T-cell (primary cell): ENCODE measurements at regions not wholly inside any gene's neighbourhood (a gene's known extent, or its start where the extent isn't known, plus 50 kb on each side); places are given as distances from the start of the nearest gene placed in this dataset.
"Not testable (repeated sequence)": the region's sequence is repeated elsewhere in the genome, so short reads cannot be mapped to it uniquely, and the experiment has no call there.

ENCODE experiments used
- ATAC-seq, 4 experiments: fragments of 200-7000 bp in 3 of 4; fragments of 150-1000 bp in 1 of 4; cut with Tn5 transposase; replicated peaks in 1 of 4; 1 replicate in 3 of 4; 2 replicates in 1 of 4; pipeline ENCODE4 v1.10.0; 2021; ENCODE audit warnings: moderate library complexity in 3 of 4, mild to moderate bottlenecking in 2 of 4, moderate number of reproducible peaks in 1 of 4
- CTCF ChIA-PET, 2 donors: fragments of 300-600 bp; sonication (Branson Sonifier 250); formaldehyde crosslinking; loops; one replicate each; lab custom pipeline; 2022; ENCODE audit warnings: antibody characterized with exemption in 2 of 2; lab: Charles Lee
- POLR2A ChIA-PET, 2 donors: fragments of 300-600 bp; sonication (Branson Sonifier 250); formaldehyde crosslinking; loops; one replicate each; lab custom pipeline; 2022; ENCODE audit warnings: antibody characterized with exemption in 2 of 2; lab: Charles Lee
- DNase-seq, 35 experiments: peaks; one replicate each; pipeline versions ENCODE4 v3.0.0 to v3.0.0-alpha.2; 2013 to 2023
- H3K27ac ChIP-seq: one replicate; pipeline ENCODE4 v1.5.1; 2013; ENCODE audit warnings: low read length
- H3K27me3 ChIP-seq, 2 experiments: replicated peaks in 1 of 2; 1 replicate in 1 of 2; 2 replicates in 1 of 2; pipeline versions ENCODE4 v1.6.1 to v1.7.0; 2013; ENCODE audit warnings: low read length in 1 of 2, mixed read lengths in 1 of 2; ENCODE audit not compliant: control insufficient read depth in 2 of 2, insufficient read depth in 2 of 2; ENCODE audit errors: extremely low read depth in 1 of 2
- H3K36me3 ChIP-seq, 2 donors: 1 replicate in 1 of 2; 2 replicates in 1 of 2; pipeline versions ENCODE4 v1.6.1 to v1.7.0; 2013; ENCODE audit warnings: low read length in 1 of 2; ENCODE audit not compliant: control insufficient read depth in 2 of 2, insufficient read depth in 1 of 2; ENCODE audit errors: extremely low read depth in 1 of 2
- H3K4me1 ChIP-seq, 2 experiments: 1 replicate in 1 of 2; 2 replicates in 1 of 2; pipeline versions ENCODE4 v1.6.1 to v1.7.0; 2013; ENCODE audit warnings: low read length in 2 of 2, mixed read lengths in 1 of 2; ENCODE audit not compliant: insufficient read depth in 2 of 2, control insufficient read depth in 1 of 2; ENCODE audit errors: extremely low read depth in 1 of 2
- H3K4me3 ChIP-seq, 2 donors: 1 replicate in 1 of 2; 2 replicates in 1 of 2; pipeline versions ENCODE4 v1.5.1 to v1.7.0; 2013; ENCODE audit warnings: mild to moderate bottlenecking in 2 of 2, low read length in 1 of 2, moderate library complexity in 1 of 2; ENCODE audit not compliant: control insufficient read depth in 1 of 2; ENCODE audit errors: extremely low read depth in 1 of 2
- H3K9me3 ChIP-seq: 2 replicates; pipeline ENCODE4 v1.7.0; 2013
- H3K27ac Mint-ChIP-seq, 2 donors: one replicate each; pipeline ENCODE4 v1.8.0; 2020 to 2021; ENCODE audit warnings: mild to moderate bottlenecking in 2 of 2, mixed read lengths in 2 of 2
- H3K27me3 Mint-ChIP-seq, 2 donors: one replicate each; pipeline ENCODE4 v1.8.0; 2021 to 2022; ENCODE audit warnings: mixed read lengths in 2 of 2
- H3K36me3 Mint-ChIP-seq: one replicate; pipeline ENCODE4 v1.8.0; 2021; ENCODE audit warnings: mixed read lengths
- H3K4me1 Mint-ChIP-seq, 3 donors: one replicate each; pipeline ENCODE4 v1.8.0; 2020 to 2022; ENCODE audit warnings: mixed read lengths in 3 of 3, mild to moderate bottlenecking in 1 of 3
- H3K4me3 Mint-ChIP-seq, 3 donors: one replicate each; pipeline ENCODE4 v1.8.0; 2020 to 2022; ENCODE audit warnings: mild to moderate bottlenecking in 3 of 3, mixed read lengths in 3 of 3, moderate library complexity in 3 of 3
- H3K9me3 Mint-ChIP-seq, 3 donors: one replicate each; pipeline ENCODE4 v1.8.0; 2020 to 2022; ENCODE audit warnings: mixed read lengths in 3 of 3
- WGBS: methylation state at CpG from one replicate; pipeline ENCODE4 v1.1.5; 2013; ENCODE audit warnings: missing lambda C conversion rate; ENCODE audit not compliant: insufficient coverage; 5-methylcytosine and 5-hydroxymethylcytosine counted together

DNA sequence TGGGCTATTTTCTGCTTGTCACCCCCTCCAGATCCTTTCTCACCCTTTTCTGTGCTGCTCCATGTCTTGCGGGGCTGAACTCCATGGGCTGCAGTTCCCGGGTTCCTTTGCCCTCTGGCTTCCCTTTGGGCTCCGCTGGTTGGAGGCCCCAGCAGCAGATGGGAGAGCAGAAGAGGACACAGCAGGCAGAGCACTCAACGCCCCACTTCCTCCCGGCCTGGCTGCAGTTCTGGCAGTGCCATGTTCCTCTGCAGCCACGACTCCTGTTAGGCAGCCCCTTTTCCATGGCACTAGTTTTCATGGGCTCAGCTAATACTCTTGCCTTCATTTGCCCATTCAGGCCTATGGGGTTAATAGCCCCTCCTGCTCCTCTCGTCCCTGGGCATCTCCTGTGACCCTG lies 127.1 kb downstream of the TENT5C start:
- no peaks in the 10 kb centered on the region for H3K36me3 ChIP-seq
- H3K4me1 ChIP-seq = peaks cover 5 to 10% of the 10 kb centered on the region in 2 experiments
- ChIA-PET CTCF (no interaction called here), POLR2A (interaction anchor here in 1 of 2 donors (0.6 kb wide), 1 partner anchor 26 kb away, joined by 3 read pairs; no protein-coding TSS in a partner anchor)
- no peak for DNase-seq
- Mint-ChIP-seq H3K4me3 (no peak overlapping the region), H3K27me3 (no peaks in the 10 kb centered on the region), H3K9me3 (peaks cover 0 to 14% (median 10%) of the 10 kb centered on the region in 3 donors), H3K36me3 (peaks cover 5% of the 10 kb centered on the region), H3K27ac (no peak overlapping the region), H3K4me1 (peaks cover 18 to 23% (median 22%) of the 10 kb centered on the region in 3 donors)
- no peaks in the 10 kb centered on the region for H3K9me3 ChIP-seq
- no peak overlapping the region for H3K27ac ChIP-seq
- H3K27me3 ChIP-seq = no peaks in the 10 kb centered on the region
- H3K4me3 ChIP-seq = no peak overlapping the region
- WGBS = 92% methylated on average over 7 of the region's 7 CpGs
- ATAC-seq = no peak

DNA sequence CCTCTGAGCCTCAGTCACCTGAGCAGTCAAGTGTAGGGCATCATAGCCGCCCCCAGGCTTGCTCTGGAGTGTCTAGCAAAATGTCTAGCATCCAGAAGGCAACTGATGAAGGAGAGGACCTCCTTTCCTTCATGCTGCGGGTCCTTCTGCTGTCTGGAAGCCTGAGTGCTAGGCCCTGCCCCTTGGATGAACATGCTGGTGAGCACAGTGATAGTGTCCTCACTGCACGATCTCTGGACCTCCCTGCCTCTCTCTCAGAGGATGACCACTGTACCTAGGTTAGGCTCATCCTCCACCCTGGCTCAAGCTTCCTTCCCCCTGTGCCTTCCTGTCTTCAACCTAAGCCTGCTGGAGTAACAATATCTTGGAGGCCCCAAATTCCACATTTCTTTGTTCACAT lies 128.6 kb downstream of the TENT5C start:
- H3K9me3 Mint-ChIP-seq = peaks cover 0 to under 1% (median under 1%) of the 10 kb centered on the region in 3 donors
- DNase-seq = no peak
- POLR2A ChIA-PET = no interaction called here
- Histone ChIP-seq H3K36me3 (no peaks in the 10 kb centered on the region), H3K4me1 (peaks cover 5 to 10% of the 10 kb centered on the region in 2 experiments), H3K4me3 (no peak overlapping the region), H3K9me3 (no peaks in the 10 kb centered on the region), H3K27me3 (no peaks in the 10 kb centered on the region), H3K27ac (peak overlapping the region; percentile 66)
- no peak for ATAC-seq
- H3K36me3 Mint-ChIP-seq = no peaks in the 10 kb centered on the region
- H3K27me3 Mint-ChIP-seq = no peaks in the 10 kb centered on the region
- H3K4me1 Mint-ChIP-seq = peaks cover 18 to 23% (median 22%) of the 10 kb centered on the region in 3 donors
- peak overlapping the region in 2 of 3 donors; percentile 1 to 77 for H3K4me3 Mint-ChIP-seq
- CTCF ChIA-PET = interaction anchor here in 1 of 2 donors (0.6 to 0.9 kb wide), 2 partner anchors 162 to 200 kb away, joined by 3 read pairs; no protein-coding TSS in a partner anchor
- H3K27ac Mint-ChIP-seq = peak overlapping the region; percentile 45 to 93
- 77% methylated on average over 3 of the region's 3 CpGs for WGBS

DNA sequence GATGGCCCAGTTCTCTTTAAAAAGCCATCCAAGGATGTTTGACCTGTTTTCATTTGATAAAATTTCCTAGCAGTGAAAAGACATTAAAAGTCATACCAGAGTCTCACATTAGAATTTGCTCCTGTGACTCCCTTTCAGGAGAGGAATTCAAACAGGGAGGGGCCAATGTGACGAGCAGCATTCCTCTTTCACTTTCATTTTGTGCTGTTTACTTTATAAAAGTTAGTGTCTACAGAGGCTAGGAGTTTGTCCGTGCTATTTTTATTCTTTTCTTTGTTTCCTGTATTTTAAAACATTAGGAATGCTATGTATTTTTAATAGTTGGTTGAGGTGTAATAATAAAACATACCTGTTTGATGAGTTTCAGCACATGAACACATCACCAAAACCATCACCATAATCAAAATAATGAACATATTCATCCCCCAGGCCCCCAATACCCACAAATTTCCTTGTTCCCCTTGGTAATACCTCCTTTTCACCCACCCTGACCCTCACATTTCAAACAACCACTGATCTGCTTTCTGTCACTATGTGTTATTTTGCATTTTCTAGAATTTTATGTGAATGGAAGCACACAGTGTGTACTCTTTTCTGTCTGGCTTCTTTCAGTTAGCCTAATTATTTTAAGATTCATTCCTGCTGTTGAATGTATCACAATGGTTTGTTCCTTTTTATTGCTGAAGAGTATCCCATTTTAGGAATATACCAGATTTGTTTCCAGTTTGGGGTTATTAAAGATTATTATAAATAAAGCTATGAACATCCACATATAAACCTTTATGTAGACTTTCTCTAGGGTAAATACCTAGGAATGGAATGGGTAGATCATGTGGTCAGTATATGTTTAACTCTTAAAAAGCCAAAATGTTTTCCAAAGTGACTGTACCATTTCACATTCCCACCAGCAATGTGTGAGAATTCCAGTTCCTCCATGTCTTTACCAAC lies 129.5 kb downstream of the TENT5C start:
- POLR2A ChIA-PET = no interaction called here
- ATAC-seq = peak; percentile 64 to 77 (median 72)
- DNase-seq = peak in 14 of 35 experiments; percentile 6 to 70 (median 16)
- Histone ChIP-seq H3K36me3 (no peaks in the 10 kb centered on the region), H3K4me1 (peaks cover 5 to 10% of the 10 kb centered on the region in 2 experiments), H3K4me3 (peak overlapping the region; percentile 23 to 34), H3K9me3 (no peaks in the 10 kb centered on the region), H3K27me3 (no peaks in the 10 kb centered on the region), H3K27ac (peak overlapping the region; percentile 66)
- H3K9me3 Mint-ChIP-seq = no peaks in the 10 kb centered on the region
- peaks cover 18 to 23% (median 22%) of the 10 kb centered on the region in 3 donors for H3K4me1 Mint-ChIP-seq
- peak overlapping the region; percentile 93 to 94 for H3K27ac Mint-ChIP-seq
- CTCF ChIA-PET = interaction anchor here in 1 of 2 donors (0.9 to 2.0 kb wide), 3 partner anchors 20 to 200 kb away, joined by 3 to 12 read pairs (median 3); no protein-coding TSS in a partner anchor
- no peaks in the 10 kb centered on the region for H3K27me3 Mint-ChIP-seq
- peak overlapping the region; percentile 74 to 78 (median 77) for H3K4me3 Mint-ChIP-seq
- WGBS = no CpG with 5 or more reads among the region's 2 CpGs
- no peaks in the 10 kb centered on the region for H3K36me3 Mint-ChIP-seq

DNA sequence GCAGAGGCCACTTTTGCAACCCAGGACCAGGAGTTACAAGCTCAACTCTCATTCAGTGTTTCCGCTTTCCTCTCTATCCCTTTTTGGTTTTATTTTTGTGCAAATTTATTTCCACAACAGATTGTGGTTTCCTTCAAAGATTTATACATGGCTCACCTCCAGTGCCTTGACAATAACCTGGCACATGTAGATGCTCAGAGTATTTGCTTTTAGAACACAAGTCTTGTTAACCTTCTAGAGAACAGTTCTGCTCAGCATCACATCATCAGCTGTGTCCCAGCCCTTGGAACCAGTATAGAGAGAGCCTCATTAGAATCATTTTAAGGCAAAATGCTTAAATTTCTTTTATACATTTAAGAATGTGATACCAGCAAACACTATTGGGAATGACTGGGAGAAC lies 133.7 kb downstream of the TENT5C start:
- peaks cover 0 to 9% (median 6%) of the 10 kb centered on the region in 3 donors for H3K9me3 Mint-ChIP-seq
- no peaks in the 10 kb centered on the region for H3K27me3 ChIP-seq
- H3K4me1 Mint-ChIP-seq = peaks cover 13 to 16% (median 15%) of the 10 kb centered on the region in 3 donors
- WGBS = 100% methylated on average over 1 of the region's 1 CpG
- ATAC-seq (no peak), DNase-seq (no peak)
- POLR2A ChIA-PET = no interaction called here
- CTCF ChIA-PET = interaction anchor here in 1 of 2 donors (0.6 kb wide), 1 partner anchor 37 kb away, joined by 4 read pairs; no protein-coding TSS in a partner anchor
- no peaks in the 10 kb centered on the region for H3K36me3 ChIP-seq
- H3K36me3 Mint-ChIP-seq = no peaks in the 10 kb centered on the region
- no peaks in the 10 kb centered on the region for H3K9me3 ChIP-seq
- no peak overlapping the region for H3K27ac ChIP-seq
- H3K4me3 Mint-ChIP-seq = no peak overlapping the region
- H3K27ac Mint-ChIP-seq = no peak overlapping the region
- peaks cover 1 to 10% of the 10 kb centered on the region in 2 experiments for H3K4me1 ChIP-seq
- no peaks in the 10 kb centered on the region for H3K27me3 Mint-ChIP-seq
- H3K4me3 ChIP-seq = no peak overlapping the region

DNA sequence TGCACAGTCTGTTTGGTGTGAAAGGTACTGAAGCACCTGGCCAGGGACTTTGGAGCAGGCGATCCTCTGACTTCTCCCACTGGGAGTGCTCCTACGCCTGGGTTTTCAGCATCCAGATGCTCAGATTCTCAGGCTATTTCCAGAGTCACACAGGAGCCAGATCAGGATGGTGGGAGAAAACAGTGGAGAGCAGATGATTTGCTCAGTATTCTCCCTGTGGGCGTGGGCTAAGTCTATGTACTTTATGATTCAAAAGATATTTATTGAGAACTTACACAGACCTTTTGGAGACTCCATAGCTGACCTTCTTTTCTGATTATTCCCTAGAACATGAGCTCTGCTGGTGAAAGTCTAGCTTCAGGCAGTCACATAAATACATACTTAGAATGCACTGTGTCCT lies 134.6 kb downstream of the TENT5C start:
- H3K4me1 ChIP-seq = peaks cover 0 to 1% of the 10 kb centered on the region in 2 experiments
- Mint-ChIP-seq H3K4me3 (no peak overlapping the region), H3K27me3 (no peaks in the 10 kb centered on the region), H3K36me3 (no peaks in the 10 kb centered on the region), H3K27ac (no peak overlapping the region), H3K9me3 (peaks cover under 1 to 10% (median 6%) of the 10 kb centered on the region in 3 donors), H3K4me1 (peaks cover 5 to 7% (median 7%) of the 10 kb centered on the region in 3 donors)
- DNase-seq (no peak), ATAC-seq (no peak)
- no peaks in the 10 kb centered on the region for H3K36me3 ChIP-seq
- H3K9me3 ChIP-seq = no peaks in the 10 kb centered on the region
- no peaks in the 10 kb centered on the region for H3K27me3 ChIP-seq
- 91% methylated on average over 2 of the region's 3 CpGs for WGBS
- ChIA-PET POLR2A (no interaction called here), CTCF (interaction anchor here (0.6 to 1.5 kb wide), 4 partner anchors 13 to 231 kb away, joined by 3 to 6 read pairs (median 4); no protein-coding TSS in a partner anchor)
- H3K4me3 ChIP-seq = no peak overlapping the region
- no peak overlapping the region for H3K27ac ChIP-seq

DNA sequence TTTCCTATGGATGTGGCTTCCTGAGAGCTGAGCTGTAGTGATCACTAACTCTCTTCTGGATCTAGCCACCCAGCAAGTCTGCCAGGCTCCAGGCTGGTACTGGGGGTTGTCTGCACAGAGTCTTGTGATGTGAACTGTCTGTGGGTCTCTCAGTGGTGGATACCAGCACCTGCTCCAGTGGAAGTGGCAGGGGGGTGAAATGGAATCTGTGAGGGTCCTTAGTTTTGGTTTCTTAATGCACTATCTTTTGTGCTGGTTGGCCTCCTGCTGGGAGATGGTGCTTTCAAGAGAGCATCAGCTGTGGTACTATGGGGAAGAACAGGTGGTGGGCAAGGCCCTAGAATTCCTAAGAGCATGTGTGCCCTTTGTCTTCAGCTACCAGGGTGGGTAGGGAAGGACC lies 140.7 kb downstream of the TENT5C start:
- POLR2A ChIA-PET, H3K4me1 Mint-ChIP-seq: not testable (repeated sequence)

More for the DNA sequence above, 140.7 kb downstream of the TENT5C start:
- ATAC-seq, H3K27ac Mint-ChIP-seq, H3K27me3 ChIP-seq, H3K27ac ChIP-seq, H3K36me3 Mint-ChIP-seq, H3K9me3 ChIP-seq, H3K4me3 ChIP-seq, H3K4me3 Mint-ChIP-seq, DNase-seq, H3K4me1 ChIP-seq, H3K36me3 ChIP-seq: not testable (repeated sequence)
- CTCF ChIA-PET = interaction anchor here in 1 of 2 donors (0.7 kb wide), 1 partner anchor 724 kb away, joined by 3 read pairs; no protein-coding TSS in a partner anchor
- Mint-ChIP-seq H3K27me3 (peaks cover 21 to 22% of the 10 kb centered on the region in 2 donors), H3K9me3 (peaks cover 6 to 19% (median 10%) of the 10 kb centered on the region in 3 donors)
